ENCODE measurements at regions not wholly inside any gene's neighbourhood (a gene's known extent, or its start where the extent isn't known, plus 50 kb on each side); places are given as distances from the start of the nearest gene placed in this dataset.
A peak's percentile ranks its signal among the peaks of the same experiment; 100 is the strongest.
"Not testable (repeated sequence)": the region's sequence is repeated elsewhere in the genome, so short reads cannot be mapped to it uniquely, and the experiment has no call there.

DNA sequence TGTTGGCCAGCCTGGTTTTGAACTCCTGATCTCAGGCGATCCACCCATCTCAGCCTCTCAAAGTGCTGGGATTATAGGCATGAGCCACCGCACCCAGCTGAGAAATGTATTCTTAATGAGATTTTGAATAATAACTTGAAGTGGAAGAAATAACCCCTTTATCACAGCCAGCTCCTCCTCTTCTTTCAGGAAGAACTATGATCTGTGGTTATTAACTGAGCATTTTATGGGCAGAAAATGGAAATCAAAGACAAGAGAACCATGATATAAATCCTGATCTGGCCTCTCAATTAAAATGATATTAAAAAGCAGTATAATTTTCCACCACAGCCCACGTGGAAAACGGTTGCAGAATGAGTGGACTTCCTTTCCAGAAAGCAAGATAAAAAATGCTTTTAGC, 206.6 kb downstream of the PRELID2 start:
- Mint-ChIP-seq H3K36me3 (no peaks in the 10 kb centered on the region), H3K4me1 (no peaks in the 10 kb centered on the region), H3K4me3 (no peak overlapping the region), H3K27ac (no peak overlapping the region), H3K27me3 (no peaks in the 10 kb centered on the region), H3K9me3 (peaks cover 0 to 10% (median 5%) of the 10 kb centered on the region in 7 donors)
- H3K4me3 ChIP-seq (ENCODE audit: low read depth, low read length) = no peak overlapping the region
- peaks cover 0 to 2% of the 10 kb centered on the region in 2 experiments for H3K9me3 ChIP-seq (ENCODE audit: control insufficient read depth in 2 of 2, low read length in 2 of 2)
- ATAC-seq (ENCODE audit: low read depth in 2 of 2) (no peak), DNase-seq (no peak)
- H3K4me1 ChIP-seq (ENCODE audit: control insufficient read depth, insufficient read depth, low read length, poor library complexity, severe bottlenecking) = no peaks in the 10 kb centered on the region
- H3K36me3 ChIP-seq (ENCODE audit: control insufficient read depth, insufficient read depth, low read length) = no peaks in the 10 kb centered on the region
- H3K27me3 ChIP-seq (ENCODE audit: control insufficient read depth, insufficient read depth, low read length) = no peaks in the 10 kb centered on the region
- no peak overlapping the region for H3K27ac ChIP-seq (ENCODE audit: insufficient read depth, low read length, poor library complexity, severe bottlenecking)

DNA sequence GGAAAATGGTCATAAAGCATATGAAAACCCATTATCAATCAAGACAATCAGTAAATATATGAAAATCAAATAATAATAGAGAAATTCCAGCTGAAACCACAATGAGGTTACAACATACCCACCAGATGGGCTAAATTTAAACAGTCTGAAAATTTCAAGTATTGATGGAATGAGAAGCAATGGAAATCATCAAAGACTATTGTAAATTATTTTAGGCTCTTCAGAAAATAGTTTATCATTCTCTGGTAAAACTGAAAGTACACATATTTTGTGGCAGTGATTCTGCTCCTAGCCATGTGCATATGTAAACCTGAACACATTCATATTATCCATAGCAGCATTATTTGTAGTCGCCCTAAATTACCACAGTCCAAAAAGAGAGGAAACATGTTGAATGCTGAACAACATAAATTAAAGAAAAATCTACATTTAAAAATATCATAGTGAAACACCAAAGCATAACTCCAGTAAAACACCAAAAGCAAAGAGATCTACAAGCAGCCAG, 215.3 kb downstream of the PRELID2 start:
- Mint-ChIP-seq H3K4me3 (no peak overlapping the region), H3K36me3 (no peaks in the 10 kb centered on the region), H3K4me1 (no peaks in the 10 kb centered on the region), H3K27me3 (no peaks in the 10 kb centered on the region), H3K27ac (no peak overlapping the region), H3K9me3 (peaks cover 0 to 13% (median 2%) of the 10 kb centered on the region in 7 donors)
- ATAC-seq (ENCODE audit: low read depth in 2 of 2) = no peak
- Histone ChIP-seq H3K4me1 (ENCODE audit: control insufficient read depth, insufficient read depth, low read length, poor library complexity, severe bottlenecking) (no peaks in the 10 kb centered on the region), H3K27ac (ENCODE audit: insufficient read depth, low read length, poor library complexity, severe bottlenecking) (no peak overlapping the region), H3K9me3 (ENCODE audit: control insufficient read depth in 2 of 2, low read length in 2 of 2) (peaks cover 0 to 3% of the 10 kb centered on the region in 2 experiments), H3K4me3 (ENCODE audit: low read depth, low read length) (no peak overlapping the region), H3K36me3 (ENCODE audit: control insufficient read depth, insufficient read depth, low read length) (no peaks in the 10 kb centered on the region), H3K27me3 (ENCODE audit: control insufficient read depth, insufficient read depth, low read length) (no peaks in the 10 kb centered on the region)
- no peak for DNase-seq

DNA sequence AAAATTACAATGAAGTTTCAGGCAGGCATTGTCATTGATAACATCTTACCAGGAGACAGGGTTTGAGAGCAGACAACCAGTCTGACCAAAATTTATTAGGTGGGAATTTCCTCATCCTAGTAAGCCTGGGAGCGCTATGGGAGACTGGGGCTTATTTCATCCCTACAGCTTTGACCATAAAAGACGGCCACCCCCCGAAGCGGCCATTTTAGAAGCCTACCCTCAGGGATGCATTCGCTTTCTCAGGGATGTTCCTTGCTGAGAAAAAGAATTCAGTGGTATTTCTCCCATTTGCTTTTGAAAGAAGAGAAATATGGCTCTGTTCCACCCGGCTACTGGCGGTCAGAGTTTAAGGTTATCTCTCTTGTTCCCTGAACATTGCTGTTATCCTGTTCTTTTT, 218.4 kb downstream of the PRELID2 start:
- H3K9me3 Mint-ChIP-seq = peaks cover 0 to 10% (median 4%) of the 10 kb centered on the region in 7 donors
- ATAC-seq (ENCODE audit: low read depth in 2 of 2); H3K27ac Mint-ChIP-seq; H3K4me1 ChIP-seq (ENCODE audit: control insufficient read depth, insufficient read depth, low read length, poor library complexity, severe bottlenecking); H3K4me3 ChIP-seq (ENCODE audit: low read depth, low read length); H3K36me3 Mint-ChIP-seq; H3K27ac ChIP-seq (ENCODE audit: insufficient read depth, low read length, poor library complexity, severe bottlenecking); DNase-seq; H3K4me3 Mint-ChIP-seq; H3K27me3 Mint-ChIP-seq; H3K27me3 ChIP-seq (ENCODE audit: control insufficient read depth, insufficient read depth, low read length); H3K36me3 ChIP-seq (ENCODE audit: control insufficient read depth, insufficient read depth, low read length); H3K9me3 ChIP-seq (ENCODE audit: control insufficient read depth in 2 of 2, low read length in 2 of 2); H3K4me1 Mint-ChIP-seq: not testable (repeated sequence)

DNA sequence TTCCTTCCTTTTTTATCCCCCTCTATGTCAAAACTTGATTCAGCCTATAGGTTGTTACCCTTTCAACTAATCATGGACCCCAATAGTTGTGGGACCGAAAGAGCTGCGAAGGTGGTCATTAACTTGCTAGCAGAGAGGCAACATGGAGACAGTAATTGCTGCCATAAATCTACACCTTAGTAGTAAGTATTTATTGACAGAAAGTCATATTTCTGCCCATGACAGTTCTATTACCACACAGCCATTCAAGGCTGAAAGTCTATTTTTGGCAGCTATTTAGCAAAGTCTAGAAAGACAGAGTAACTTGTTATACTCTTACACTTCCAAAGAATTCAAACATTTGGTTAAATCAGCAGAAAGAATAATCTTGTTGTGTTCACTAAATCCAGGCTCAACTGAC, 236.2 kb downstream of the PRELID2 start:
- ATAC-seq (ENCODE audit: low read depth in 2 of 2) (no peak), DNase-seq (no peak)
- Histone ChIP-seq H3K4me3 (ENCODE audit: low read depth, low read length) (no peak overlapping the region), H3K4me1 (ENCODE audit: control insufficient read depth, insufficient read depth, low read length, poor library complexity, severe bottlenecking) (no peaks in the 10 kb centered on the region), H3K27ac (ENCODE audit: insufficient read depth, low read length, poor library complexity, severe bottlenecking) (no peak overlapping the region), H3K27me3 (ENCODE audit: control insufficient read depth, insufficient read depth, low read length) (no peaks in the 10 kb centered on the region), H3K9me3 (ENCODE audit: control insufficient read depth in 2 of 2, low read length in 2 of 2) (no peaks in the 10 kb centered on the region), H3K36me3 (ENCODE audit: control insufficient read depth, insufficient read depth, low read length) (no peaks in the 10 kb centered on the region)
- Mint-ChIP-seq H3K27me3 (no peaks in the 10 kb centered on the region), H3K4me3 (no peak overlapping the region), H3K4me1 (no peaks in the 10 kb centered on the region), H3K27ac (no peak overlapping the region), H3K9me3 (peaks cover 0 to 7% (median 0%) of the 10 kb centered on the region in 7 donors), H3K36me3 (no peaks in the 10 kb centered on the region)

DNA sequence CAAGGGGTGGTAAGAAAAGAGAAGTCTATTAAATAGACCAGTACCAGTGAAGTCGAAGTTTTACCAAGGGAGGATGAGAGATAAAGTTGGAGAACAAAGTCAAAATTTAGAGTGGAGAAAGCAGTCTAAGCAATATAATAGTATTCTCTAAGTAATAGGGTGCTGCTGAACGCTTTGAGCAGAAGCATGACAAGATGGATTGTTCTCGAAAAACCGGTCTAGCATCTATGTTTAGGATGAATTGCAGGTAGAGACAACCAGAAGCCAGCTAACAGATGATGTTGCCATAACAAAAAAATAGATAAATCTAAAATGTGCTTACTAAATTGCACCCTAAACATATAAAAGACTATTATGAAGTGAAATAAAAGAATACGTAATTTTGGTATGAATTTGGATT, 237.0 kb downstream of the PRELID2 start:
- Histone ChIP-seq H3K27me3 (ENCODE audit: control insufficient read depth, insufficient read depth, low read length) (no peaks in the 10 kb centered on the region), H3K9me3 (ENCODE audit: control insufficient read depth in 2 of 2, low read length in 2 of 2) (no peaks in the 10 kb centered on the region), H3K27ac (ENCODE audit: insufficient read depth, low read length, poor library complexity, severe bottlenecking) (no peak overlapping the region), H3K4me3 (ENCODE audit: low read depth, low read length) (no peak overlapping the region), H3K4me1 (ENCODE audit: control insufficient read depth, insufficient read depth, low read length, poor library complexity, severe bottlenecking) (no peaks in the 10 kb centered on the region), H3K36me3 (ENCODE audit: control insufficient read depth, insufficient read depth, low read length) (no peaks in the 10 kb centered on the region)
- no peak overlapping the region for H3K27ac Mint-ChIP-seq
- no peak for ATAC-seq (ENCODE audit: low read depth in 2 of 2)
- DNase-seq = no peak
- no peaks in the 10 kb centered on the region for H3K36me3 Mint-ChIP-seq
- H3K4me3 Mint-ChIP-seq = no peak overlapping the region
- no peaks in the 10 kb centered on the region for H3K27me3 Mint-ChIP-seq
- peaks cover 0 to 7% (median 0%) of the 10 kb centered on the region in 7 donors for H3K9me3 Mint-ChIP-seq
- H3K4me1 Mint-ChIP-seq = no peaks in the 10 kb centered on the region

DNA sequence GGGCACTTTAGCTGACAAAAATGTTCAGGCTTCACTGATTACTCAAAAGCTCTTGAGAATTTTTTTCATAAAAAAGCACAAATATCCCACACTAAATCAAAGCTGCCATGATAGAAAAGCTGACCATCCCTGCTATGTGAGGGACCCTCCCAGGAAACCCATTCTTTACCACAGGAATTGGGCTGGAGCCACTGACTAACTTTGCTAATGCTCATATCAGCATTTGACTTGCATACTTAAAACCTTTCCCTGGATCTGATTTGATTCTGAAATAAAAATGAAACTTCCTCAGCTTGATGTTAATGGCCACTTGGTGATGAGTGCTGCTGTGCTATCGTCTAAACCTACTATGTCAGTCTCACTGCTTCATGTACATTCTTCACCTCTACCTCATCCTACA, 243.6 kb downstream of the PRELID2 start:
- Histone ChIP-seq H3K4me1 (ENCODE audit: control insufficient read depth, insufficient read depth, low read length, poor library complexity, severe bottlenecking) (no peaks in the 10 kb centered on the region), H3K36me3 (ENCODE audit: control insufficient read depth, insufficient read depth, low read length) (no peaks in the 10 kb centered on the region), H3K27me3 (ENCODE audit: control insufficient read depth, insufficient read depth, low read length) (no peaks in the 10 kb centered on the region), H3K4me3 (ENCODE audit: low read depth, low read length) (no peak overlapping the region), H3K9me3 (ENCODE audit: control insufficient read depth in 2 of 2, low read length in 2 of 2) (no peaks in the 10 kb centered on the region), H3K27ac (ENCODE audit: insufficient read depth, low read length, poor library complexity, severe bottlenecking) (no peak overlapping the region)
- Mint-ChIP-seq H3K9me3 (no peaks in the 10 kb centered on the region), H3K27ac (no peak overlapping the region), H3K4me3 (peak overlapping the region in 1 of 4 donors; percentile 7), H3K4me1 (no peaks in the 10 kb centered on the region), H3K36me3 (no peaks in the 10 kb centered on the region), H3K27me3 (no peaks in the 10 kb centered on the region)
- ATAC-seq (ENCODE audit: low read depth in 2 of 2) = no peak
- DNase-seq = no peak

DNA sequence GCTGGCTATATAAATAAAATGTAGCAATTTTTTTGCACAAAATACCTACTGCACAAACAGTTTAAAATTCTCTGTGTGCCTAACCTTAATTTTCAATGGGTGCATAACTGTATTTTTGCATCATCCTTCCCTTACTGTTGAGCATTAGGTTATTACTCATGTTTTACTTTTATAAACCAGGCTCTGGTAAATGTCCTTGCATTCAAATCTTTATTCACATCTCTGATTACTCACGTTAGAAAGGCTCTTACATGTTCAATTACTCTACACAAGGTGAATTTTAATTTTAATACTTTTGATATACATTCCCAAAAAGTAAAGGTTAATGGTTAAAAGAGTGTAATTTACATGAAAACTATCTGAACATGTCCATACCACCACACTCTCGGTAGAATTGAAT, 246.1 kb downstream of the PRELID2 start:
- Mint-ChIP-seq H3K27ac (no peak overlapping the region), H3K27me3 (no peaks in the 10 kb centered on the region), H3K9me3 (peaks cover 0 to 8% (median 0%) of the 10 kb centered on the region in 7 donors), H3K4me3 (no peak overlapping the region), H3K4me1 (no peaks in the 10 kb centered on the region), H3K36me3 (no peaks in the 10 kb centered on the region)
- Histone ChIP-seq H3K27ac (ENCODE audit: insufficient read depth, low read length, poor library complexity, severe bottlenecking) (no peak overlapping the region), H3K4me1 (ENCODE audit: control insufficient read depth, insufficient read depth, low read length, poor library complexity, severe bottlenecking) (no peaks in the 10 kb centered on the region), H3K27me3 (ENCODE audit: control insufficient read depth, insufficient read depth, low read length) (no peaks in the 10 kb centered on the region), H3K36me3 (ENCODE audit: control insufficient read depth, insufficient read depth, low read length) (no peaks in the 10 kb centered on the region), H3K9me3 (ENCODE audit: control insufficient read depth in 2 of 2, low read length in 2 of 2) (no peaks in the 10 kb centered on the region), H3K4me3 (ENCODE audit: low read depth, low read length) (no peak overlapping the region)
- DNase-seq = no peak
- ATAC-seq (ENCODE audit: low read depth in 2 of 2) = no peak

DNA sequence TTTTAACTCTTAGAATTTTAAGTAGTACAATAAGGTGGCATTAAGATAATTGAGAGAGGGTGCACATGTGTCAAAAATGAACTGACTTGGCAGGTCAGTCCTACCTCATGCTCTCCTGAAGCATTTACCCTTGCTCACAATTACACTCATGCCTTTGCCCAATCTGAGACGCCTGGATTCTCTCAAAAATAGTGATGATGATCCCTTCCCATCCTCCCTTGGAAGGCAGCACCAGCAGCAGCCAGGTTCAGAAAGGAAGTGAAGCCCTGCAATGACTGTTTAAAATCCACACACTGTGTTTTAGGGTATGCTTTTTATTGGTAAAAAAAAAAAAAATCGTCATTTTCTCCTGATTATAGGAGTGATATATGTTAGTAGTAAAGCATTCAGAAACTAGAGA, 246.6 kb downstream of the PRELID2 start:
- no peaks in the 10 kb centered on the region for H3K27me3 Mint-ChIP-seq
- no peak overlapping the region for H3K4me3 Mint-ChIP-seq
- H3K27ac Mint-ChIP-seq = no peak overlapping the region
- H3K36me3 Mint-ChIP-seq = no peaks in the 10 kb centered on the region
- Histone ChIP-seq H3K4me1 (ENCODE audit: control insufficient read depth, insufficient read depth, low read length, poor library complexity, severe bottlenecking) (no peaks in the 10 kb centered on the region), H3K36me3 (ENCODE audit: control insufficient read depth, insufficient read depth, low read length) (no peaks in the 10 kb centered on the region), H3K4me3 (ENCODE audit: low read depth, low read length) (no peak overlapping the region), H3K9me3 (ENCODE audit: control insufficient read depth in 2 of 2, low read length in 2 of 2) (no peaks in the 10 kb centered on the region), H3K27ac (ENCODE audit: insufficient read depth, low read length, poor library complexity, severe bottlenecking) (no peak overlapping the region), H3K27me3 (ENCODE audit: control insufficient read depth, insufficient read depth, low read length) (no peaks in the 10 kb centered on the region)
- ATAC-seq (ENCODE audit: low read depth in 2 of 2) = no peak
- no peaks in the 10 kb centered on the region for H3K4me1 Mint-ChIP-seq
- peaks cover 0 to 8% (median 0%) of the 10 kb centered on the region in 7 donors for H3K9me3 Mint-ChIP-seq
- no peak for DNase-seq
